HEK293T (cell line): ENCODE measurements at regions not wholly inside any gene's neighbourhood (a gene's known extent, or its start where the extent isn't known, plus 50 kb on each side); places are given as distances from the start of the nearest gene placed in this dataset.

ENCODE experiments used
- ARNT ChIP-seq: fragments of 450-650 bp; IDR thresholded peaks from 2 replicates; pipeline ENCODE4 v1.6.1; 2017; ENCODE audit warnings: mild to moderate bottlenecking
- BHLHE40 ChIP-seq: fragments of 450-650 bp; IDR thresholded peaks from 2 replicates; pipeline ENCODE4 v1.6.1; 2016; ENCODE audit warnings: mild to moderate bottlenecking, moderate library complexity, borderline replicate concordance
- ELF4 ChIP-seq: fragments of 450-650 bp; IDR thresholded peaks from 2 replicates; pipeline ENCODE4 v1.6.1; 2017; ENCODE audit warnings: antibody characterized with exemption
- FOXA1 ChIP-seq: fragments of 450-650 bp; IDR thresholded peaks from 2 replicates; pipeline ENCODE4 v1.6.1; 2016; ENCODE audit warnings: mild to moderate bottlenecking
- FOXK2 ChIP-seq: fragments of 450-650 bp; IDR thresholded peaks from 2 replicates; pipeline ENCODE4 v1.6.1; 2016; ENCODE audit warnings: mild to moderate bottlenecking
- FOXM1 ChIP-seq: fragments of 450-650 bp; IDR thresholded peaks from 2 replicates; pipeline ENCODE4 v1.6.1; 2017; ENCODE audit warnings: mild to moderate bottlenecking, borderline replicate concordance
- HDGF ChIP-seq: fragments of 450-650 bp; IDR thresholded peaks from 2 replicates; pipeline ENCODE4 v1.6.1; 2017; ENCODE audit warnings: antibody characterized with exemption, borderline replicate concordance
- L3MBTL2 ChIP-seq: fragments of 450-650 bp; conservative IDR thresholded peaks from 2 replicates; pipeline ENCODE4 v1.6.1; 2016; ENCODE audit warnings: mild to moderate bottlenecking
- LEF1 ChIP-seq: fragments of 450-650 bp; IDR thresholded peaks from 2 replicates; pipeline ENCODE4 v1.6.1; 2017; ENCODE audit warnings: mild to moderate bottlenecking, borderline replicate concordance
- NFRKB ChIP-seq: fragments of 450-650 bp; IDR thresholded peaks from 2 replicates; pipeline ENCODE4 v1.6.1; 2016; ENCODE audit warnings: mild to moderate bottlenecking, moderate library complexity
- SP1 ChIP-seq: fragments of 450-650 bp; IDR thresholded peaks from 2 replicates; pipeline ENCODE4 v1.6.1; 2017
- SUZ12 ChIP-seq: fragments of 450-650 bp; IDR thresholded peaks from 2 replicates; pipeline ENCODE4 v1.6.1; 2016; ENCODE audit warnings: mild to moderate bottlenecking
- TARDBP ChIP-seq: fragments of 450-650 bp; IDR thresholded peaks from 2 replicates; pipeline ENCODE4 v1.6.1; 2016
- TF ChIP-seq, protein P1 (sequence below): fragments of 450-650 bp; IDR thresholded peaks from 2 replicates; pipeline ENCODE4 v1.6.1; 2016

DNA sequence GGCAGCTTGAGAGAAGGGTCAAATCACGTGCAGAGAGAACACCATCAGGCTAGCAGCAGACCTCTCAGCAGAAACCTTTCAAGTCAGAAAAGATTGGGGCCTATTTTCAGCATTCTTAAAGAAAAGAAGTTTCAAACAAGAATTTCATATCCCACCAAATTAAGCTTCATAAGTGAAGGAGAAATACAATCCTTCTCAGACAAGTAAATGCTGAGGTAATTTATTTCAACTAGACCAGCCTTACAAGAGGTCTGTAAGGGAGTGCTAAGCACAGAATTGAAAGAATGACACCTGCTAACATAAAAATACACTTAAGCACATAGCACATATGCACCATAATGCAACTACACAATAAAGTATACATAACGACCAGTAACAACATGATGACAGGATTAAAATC is 693.9 kb downstream of the NYAP2 start:
- TF ChIP-seq TARDBP = no peak
- no peak for TF ChIP-seq SP1
- no peak for TF ChIP-seq FOXA1
- no peak for TF ChIP-seq L3MBTL2
- TF ChIP-seq FOXM1 = no peak
- no peak for TF ChIP-seq NFRKB
- TF ChIP-seq, protein P1, sequence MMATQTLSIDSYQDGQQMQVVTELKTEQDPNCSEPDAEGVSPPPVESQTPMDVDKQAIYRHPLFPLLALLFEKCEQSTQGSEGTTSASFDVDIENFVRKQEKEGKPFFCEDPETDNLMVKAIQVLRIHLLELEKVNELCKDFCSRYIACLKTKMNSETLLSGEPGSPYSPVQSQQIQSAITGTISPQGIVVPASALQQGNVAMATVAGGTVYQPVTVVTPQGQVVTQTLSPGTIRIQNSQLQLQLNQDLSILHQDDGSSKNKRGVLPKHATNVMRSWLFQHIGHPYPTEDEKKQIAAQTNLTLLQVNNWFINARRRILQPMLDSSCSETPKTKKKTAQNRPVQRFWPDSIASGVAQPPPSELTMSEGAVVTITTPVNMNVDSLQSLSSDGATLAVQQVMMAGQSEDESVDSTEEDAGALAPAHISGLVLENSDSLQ = no peak
- TF ChIP-seq LEF1 = no peak
- no peak for TF ChIP-seq SUZ12
- TF ChIP-seq HDGF = no peak
- TF ChIP-seq ARNT = no peak
- TF ChIP-seq BHLHE40 = no peak
- TF ChIP-seq ELF4 = no peak
- no peak for TF ChIP-seq FOXK2
